ENCODE measurements at regions not wholly inside any gene's neighbourhood (a gene's known extent, or its start where the extent isn't known, plus 50 kb on each side); places are given as distances from the start of the nearest gene placed in this dataset.

DNA sequence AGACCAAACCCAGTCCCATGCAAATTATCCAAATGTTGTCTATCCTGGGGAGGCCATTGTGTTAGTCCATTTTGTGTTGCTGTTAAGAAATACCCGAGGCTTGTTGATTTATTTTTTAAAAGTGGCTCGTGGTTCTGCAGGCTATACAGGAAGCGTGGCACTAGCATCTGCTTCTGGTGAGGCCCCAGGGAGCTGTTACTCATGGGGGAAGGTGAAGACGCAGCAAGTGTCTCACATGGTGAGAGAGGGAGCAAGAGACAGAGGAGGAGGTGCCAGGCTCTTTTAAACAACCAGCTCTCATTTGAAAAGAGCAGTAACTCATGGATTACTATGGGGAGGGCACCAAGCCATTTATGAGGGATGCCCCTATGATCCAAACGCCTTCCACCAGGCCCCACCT, 80.3 kb upstream of the ARL4C start:
- DNase-seq (no peak), ATAC-seq (ENCODE audit: low read depth) (no peak)
- no peaks in the 10 kb centered on the region for H3K4me1 Mint-ChIP-seq
- peaks cover 11% of the 10 kb centered on the region for H3K27me3 Mint-ChIP-seq
- no peak overlapping the region for H3K4me3 Mint-ChIP-seq
- POLR2A ChIA-PET = no interaction called here
- no peaks in the 10 kb centered on the region for H3K36me3 Mint-ChIP-seq
- H3K9me3 Mint-ChIP-seq = no peaks in the 10 kb centered on the region
- H3K27ac Mint-ChIP-seq = no peak overlapping the region

DNA sequence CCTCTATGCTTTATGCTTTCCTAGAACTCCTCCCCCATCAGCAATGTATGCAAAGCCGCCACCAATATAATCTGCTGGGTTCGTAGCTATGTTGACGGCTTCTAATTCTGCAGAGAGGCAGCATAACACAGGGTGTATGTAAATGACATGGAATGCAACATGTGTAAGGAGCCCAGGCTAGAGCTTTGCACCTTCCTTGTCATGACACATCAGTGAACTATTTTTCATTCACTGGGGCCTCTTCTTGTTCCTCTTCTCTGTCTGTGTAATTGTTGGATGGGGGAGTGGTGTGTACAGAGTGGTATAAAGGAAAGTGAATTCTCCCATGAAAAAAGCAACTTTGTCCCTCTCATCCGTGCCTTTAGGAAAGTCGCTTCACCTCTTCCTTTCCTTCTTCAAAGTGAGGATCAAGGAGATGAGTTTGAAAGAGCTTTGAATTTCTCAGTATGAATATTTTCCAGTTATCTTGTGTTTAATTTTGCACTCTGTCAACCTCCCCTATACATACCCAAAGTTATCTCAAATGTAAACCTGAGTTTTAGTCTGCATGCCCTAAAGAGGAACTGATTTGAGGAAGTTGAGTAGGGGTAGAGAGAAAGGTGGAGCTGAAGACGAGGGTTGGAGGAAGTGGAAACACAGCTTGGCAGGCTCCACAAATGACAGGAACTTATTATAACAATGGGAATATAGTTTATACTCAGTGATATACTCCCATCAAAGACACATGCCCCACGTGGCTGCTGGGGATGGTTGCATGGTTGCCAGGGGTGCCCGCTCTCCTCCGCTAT, 74.9 kb upstream of the ARL4C start:
- H3K4me3 Mint-ChIP-seq = no peak overlapping the region
- peaks cover 21% of the 10 kb centered on the region for H3K27me3 Mint-ChIP-seq
- DNase-seq = no peak
- no peak overlapping the region for H3K27ac Mint-ChIP-seq
- H3K4me1 Mint-ChIP-seq = no peaks in the 10 kb centered on the region
- ATAC-seq (ENCODE audit: low read depth) = no peak
- POLR2A ChIA-PET = no interaction called here
- no peaks in the 10 kb centered on the region for H3K36me3 Mint-ChIP-seq
- H3K9me3 Mint-ChIP-seq = no peaks in the 10 kb centered on the region

DNA sequence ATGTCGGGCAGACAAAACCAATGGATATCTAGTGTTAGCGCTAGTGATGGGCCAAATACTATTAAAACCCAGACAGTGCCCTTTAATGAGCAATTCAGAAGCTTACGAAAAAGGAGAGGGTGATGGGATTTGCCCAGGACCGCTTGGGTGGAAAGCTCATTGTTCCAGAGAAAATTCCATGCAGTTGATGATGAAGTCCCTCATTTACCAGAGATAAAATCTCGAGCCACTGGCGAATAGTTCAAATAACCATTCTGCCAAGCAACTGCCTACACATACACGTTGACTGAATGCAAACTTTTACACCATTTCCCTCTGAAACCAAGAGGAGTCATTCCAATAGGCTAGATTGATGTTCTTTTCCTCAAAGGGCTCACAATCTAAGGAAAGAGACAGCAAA, 73.6 kb upstream of the ARL4C start:
- Mint-ChIP-seq H3K4me1 (no peaks in the 10 kb centered on the region), H3K9me3 (no peaks in the 10 kb centered on the region), H3K27me3 (peaks cover 17% of the 10 kb centered on the region), H3K4me3 (no peak overlapping the region), H3K27ac (no peak overlapping the region), H3K36me3 (no peaks in the 10 kb centered on the region)
- POLR2A ChIA-PET = no interaction called here
- ATAC-seq (ENCODE audit: low read depth) (no peak), DNase-seq (no peak)

DNA sequence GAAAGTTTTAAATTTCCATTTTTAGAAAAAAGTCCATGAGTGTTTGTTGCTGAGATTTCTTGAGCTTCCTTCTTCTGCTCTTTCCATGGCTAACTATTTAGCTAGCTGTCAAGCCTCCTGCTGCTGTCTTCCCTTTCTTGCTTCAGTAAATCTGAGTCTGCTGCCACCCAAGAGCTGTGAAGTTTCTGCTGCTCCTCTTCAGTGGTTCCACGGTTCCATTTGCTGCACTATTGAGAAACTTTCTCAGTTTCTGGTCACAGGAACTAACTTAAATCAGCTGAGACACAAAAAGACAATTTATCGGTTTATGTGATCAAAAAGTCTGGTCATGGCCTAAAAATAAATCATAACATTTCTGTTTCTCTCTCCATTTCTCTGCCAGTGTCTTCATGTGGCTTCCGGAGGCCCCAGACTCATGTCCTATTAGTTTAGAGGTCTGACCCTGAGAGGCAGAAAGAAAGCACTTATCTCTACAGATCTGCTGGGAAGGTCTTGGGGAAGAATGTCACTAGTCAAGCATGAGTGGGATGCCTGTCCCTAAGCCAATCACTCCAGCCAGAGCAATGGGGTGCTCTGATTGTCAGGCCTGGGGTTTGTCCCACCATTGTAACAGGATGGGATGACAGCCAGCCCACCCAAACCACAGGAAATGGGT, 73.0 kb upstream of the ARL4C start:
- Mint-ChIP-seq H3K27me3 (peaks cover 17% of the 10 kb centered on the region), H3K4me1 (no peaks in the 10 kb centered on the region), H3K36me3 (no peaks in the 10 kb centered on the region), H3K27ac (no peak overlapping the region), H3K9me3 (no peaks in the 10 kb centered on the region), H3K4me3 (no peak overlapping the region)
- ATAC-seq (ENCODE audit: low read depth) (no peak), DNase-seq (no peak)
- POLR2A ChIA-PET = no interaction called here

DNA sequence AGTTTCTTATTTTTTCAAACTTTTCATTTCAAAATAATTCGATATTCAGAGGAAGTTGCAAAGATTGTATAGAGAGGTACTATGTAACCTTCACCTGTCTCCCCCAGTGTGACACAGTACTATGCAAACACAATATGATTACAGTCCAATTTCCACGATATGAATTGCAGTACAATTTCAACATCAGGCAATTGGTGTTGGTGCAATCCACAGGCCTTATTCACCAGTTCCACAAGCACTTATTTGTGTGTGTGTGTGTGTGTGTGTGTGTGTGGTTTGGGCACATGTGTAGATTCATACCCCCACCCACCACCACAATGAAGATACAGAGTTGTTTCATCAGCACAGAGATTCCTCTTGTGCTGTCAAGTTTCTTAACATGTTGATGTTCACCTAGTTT, 69.7 kb upstream of the ARL4C start:
- Mint-ChIP-seq H3K4me1 (no peaks in the 10 kb centered on the region), H3K9me3 (no peaks in the 10 kb centered on the region), H3K36me3 (no peaks in the 10 kb centered on the region), H3K4me3 (no peak overlapping the region), H3K27ac (no peak overlapping the region), H3K27me3 (peaks cover 10% of the 10 kb centered on the region)
- DNase-seq (no peak), ATAC-seq (ENCODE audit: low read depth) (no peak)
- POLR2A ChIA-PET = no interaction called here

DNA sequence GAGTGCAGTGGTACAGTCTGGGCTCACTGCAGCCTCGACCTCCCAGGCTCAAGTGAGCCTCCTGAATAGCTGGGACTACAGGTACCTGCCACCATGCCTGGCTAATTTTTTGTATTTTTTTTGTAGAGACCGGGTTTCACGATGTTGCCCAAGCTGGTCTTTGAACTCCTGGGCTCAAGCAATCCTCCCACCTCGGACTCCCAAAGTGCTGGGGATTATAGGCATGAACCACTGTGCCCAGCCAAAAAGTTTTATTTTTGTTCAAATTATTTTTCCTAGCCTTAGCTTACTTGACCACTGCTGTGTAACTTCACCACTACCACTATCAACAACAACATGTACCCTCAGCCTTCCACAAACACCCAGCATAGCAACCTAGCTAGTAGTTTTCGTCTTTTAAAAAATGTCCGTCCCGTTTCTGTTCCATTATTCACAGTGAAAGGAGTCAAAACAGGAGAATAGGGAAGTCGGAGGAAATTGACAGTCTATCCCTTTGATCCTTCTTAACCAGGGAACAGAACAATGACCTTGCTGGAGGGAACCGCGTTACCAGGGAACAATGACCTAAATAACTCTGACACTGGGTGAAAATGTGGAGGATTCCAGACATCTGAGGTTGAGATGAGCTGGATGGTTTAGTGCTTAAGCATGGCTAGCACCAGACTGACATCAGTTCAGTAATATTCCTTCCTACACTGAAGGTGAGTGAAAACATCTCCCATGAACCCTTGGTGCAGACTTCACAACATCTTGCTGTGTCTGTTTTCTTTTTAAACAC, 69.2 kb upstream of the ARL4C start:
- H3K27me3 Mint-ChIP-seq = peaks cover 7% of the 10 kb centered on the region
- H3K9me3 Mint-ChIP-seq = peaks cover 2% of the 10 kb centered on the region
- H3K36me3 Mint-ChIP-seq = no peaks in the 10 kb centered on the region
- POLR2A ChIA-PET = no interaction called here
- no peak for ATAC-seq (ENCODE audit: low read depth)
- DNase-seq = no peak
- no peak overlapping the region for H3K27ac Mint-ChIP-seq
- H3K4me3 Mint-ChIP-seq = no peak overlapping the region
- no peaks in the 10 kb centered on the region for H3K4me1 Mint-ChIP-seq

DNA sequence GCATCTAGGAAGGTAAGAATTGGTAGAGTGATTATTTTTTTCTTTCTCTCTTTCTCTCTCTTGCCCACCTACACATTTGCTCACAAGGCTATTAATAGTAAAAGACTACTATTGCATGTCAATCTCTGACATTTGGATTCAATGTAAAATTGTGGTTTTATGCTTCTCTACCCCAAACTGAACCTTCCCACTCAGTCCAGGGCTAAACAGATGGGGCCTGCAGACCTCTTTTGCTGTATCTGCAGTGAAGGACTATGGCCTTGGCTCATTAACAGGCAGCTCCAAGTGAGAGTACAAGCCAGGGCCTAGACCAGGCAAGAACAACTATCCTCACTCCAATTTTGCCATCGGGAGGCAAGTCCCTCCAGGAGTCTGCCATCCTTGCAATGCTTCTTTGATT, 68.3 kb upstream of the ARL4C start:
- Mint-ChIP-seq H3K4me3 (no peak overlapping the region), H3K27me3 (peaks cover 6% of the 10 kb centered on the region), H3K27ac (no peak overlapping the region), H3K4me1 (no peaks in the 10 kb centered on the region), H3K9me3 (peaks cover 2% of the 10 kb centered on the region), H3K36me3 (no peaks in the 10 kb centered on the region)
- POLR2A ChIA-PET = no interaction called here
- DNase-seq (no peak), ATAC-seq (ENCODE audit: low read depth) (no peak)

DNA sequence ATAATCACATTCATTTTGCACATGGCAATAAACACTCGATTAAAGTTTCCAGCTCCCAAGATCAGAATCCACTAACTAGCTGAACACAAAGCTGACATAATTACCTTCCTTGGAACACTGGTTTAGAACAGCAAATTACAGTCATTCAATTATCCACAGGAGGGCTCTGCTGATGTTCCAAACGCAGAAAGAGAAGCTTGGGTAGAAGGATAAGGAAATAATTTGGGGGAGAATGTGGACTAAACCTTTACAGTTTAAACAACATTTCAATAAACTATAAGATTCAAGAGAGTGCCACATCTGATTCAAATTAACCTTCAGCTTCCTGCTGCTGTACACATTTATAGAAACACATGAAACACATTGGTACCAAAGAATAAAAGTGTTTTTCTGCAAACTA, 67.8 kb upstream of the ARL4C start:
- DNase-seq = no peak
- Mint-ChIP-seq H3K36me3 (no peaks in the 10 kb centered on the region), H3K27me3 (peaks cover 6% of the 10 kb centered on the region), H3K4me1 (no peaks in the 10 kb centered on the region), H3K27ac (no peak overlapping the region), H3K9me3 (peaks cover 2% of the 10 kb centered on the region), H3K4me3 (no peak overlapping the region)
- POLR2A ChIA-PET = no interaction called here
- ATAC-seq (ENCODE audit: low read depth) = no peak

DNA sequence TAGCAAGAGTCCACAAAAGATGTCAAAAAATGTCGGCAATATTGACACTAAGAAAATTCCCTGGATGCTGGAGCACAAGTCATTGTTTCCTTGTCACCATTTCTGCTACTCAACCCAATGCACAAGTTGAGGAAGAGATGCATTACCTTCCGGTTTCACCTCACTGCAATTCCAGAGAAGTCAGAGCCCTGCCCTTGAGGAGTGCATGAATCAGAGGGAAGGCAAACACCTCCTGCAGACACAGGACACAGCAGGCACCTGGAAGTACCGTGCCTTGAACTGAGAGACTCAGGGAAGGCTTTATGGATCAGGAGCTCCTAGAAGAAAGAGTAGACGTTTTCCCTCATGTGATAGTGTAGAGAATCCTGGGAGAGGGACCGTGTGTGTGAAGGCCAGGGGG, 62.7 kb upstream of the ARL4C start:
- H3K36me3 Mint-ChIP-seq = no peaks in the 10 kb centered on the region
- H3K9me3 Mint-ChIP-seq = peaks cover 2% of the 10 kb centered on the region
- DNase-seq = no peak
- H3K4me3 Mint-ChIP-seq = no peak overlapping the region
- peaks cover 12% of the 10 kb centered on the region for H3K4me1 Mint-ChIP-seq
- H3K27me3 Mint-ChIP-seq = peaks cover under 1% of the 10 kb centered on the region
- ATAC-seq (ENCODE audit: low read depth) = no peak
- POLR2A ChIA-PET = no interaction called here
- no peak overlapping the region for H3K27ac Mint-ChIP-seq

DNA sequence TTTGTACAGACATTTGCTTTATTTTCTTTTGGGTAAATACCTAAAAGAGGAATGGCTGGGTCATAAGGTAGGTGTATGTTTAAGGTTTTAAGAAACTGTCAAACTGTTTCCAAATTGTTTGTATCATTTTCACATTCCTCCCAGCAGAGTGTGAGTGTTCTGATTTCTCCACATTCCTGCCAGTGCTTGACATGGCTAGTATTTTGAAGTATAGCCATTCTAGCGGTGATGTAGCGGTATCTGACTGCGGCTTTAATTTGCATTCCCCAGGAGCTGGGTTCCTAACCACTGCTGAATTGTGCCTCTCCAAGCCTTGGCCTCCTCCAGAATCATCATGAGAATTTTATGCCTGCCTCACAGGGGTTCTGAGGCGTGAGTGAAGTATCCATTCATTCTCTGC, 61.8 kb upstream of the ARL4C start:
- H3K4me1 Mint-ChIP-seq = peaks cover 13% of the 10 kb centered on the region
- H3K27me3 Mint-ChIP-seq = peaks cover 2% of the 10 kb centered on the region
- ATAC-seq (ENCODE audit: low read depth) (no peak), DNase-seq (no peak)
- POLR2A ChIA-PET = no interaction called here
- no peak overlapping the region for H3K4me3 Mint-ChIP-seq
- H3K36me3 Mint-ChIP-seq = no peaks in the 10 kb centered on the region
- H3K9me3 Mint-ChIP-seq = peaks cover 2% of the 10 kb centered on the region
- H3K27ac Mint-ChIP-seq = no peak overlapping the region

DNA sequence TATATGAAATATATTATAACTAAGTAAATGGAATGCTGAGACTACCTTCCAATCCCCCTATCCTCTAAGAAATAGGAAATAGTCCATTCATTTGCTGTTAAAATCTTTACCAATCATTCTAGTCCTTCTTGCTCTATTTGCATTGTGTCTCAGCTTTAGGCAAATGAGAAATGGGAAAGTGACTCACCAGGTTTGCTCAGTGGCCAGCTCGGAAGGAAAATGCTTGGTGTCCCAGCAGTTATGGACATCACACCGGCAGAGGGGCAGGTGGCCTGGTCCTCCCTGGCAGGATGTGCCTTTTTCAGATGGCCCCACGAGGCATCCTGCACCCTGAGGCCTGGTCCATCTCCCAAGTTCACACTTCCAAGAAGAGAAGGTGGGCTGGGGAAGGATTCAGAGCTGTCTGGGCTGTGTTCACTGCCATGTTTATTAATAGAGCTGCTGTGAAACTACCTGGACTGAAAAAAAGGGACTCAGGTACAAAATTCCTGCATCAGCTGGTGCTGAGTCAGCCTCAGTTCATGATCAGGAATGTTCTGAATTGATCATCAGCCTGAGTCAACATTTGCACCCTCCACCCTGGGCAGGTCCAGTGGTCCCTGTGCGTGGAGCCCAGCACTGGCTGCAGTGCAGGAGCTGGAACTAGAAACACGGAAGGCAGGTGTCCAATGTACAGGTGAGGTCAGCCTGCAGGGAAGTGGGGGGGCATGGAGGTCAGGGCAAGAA, 60.1 kb upstream of the ARL4C start:
- no peak for ATAC-seq (ENCODE audit: low read depth)
- POLR2A ChIA-PET = no interaction called here
- no peaks in the 10 kb centered on the region for H3K36me3 Mint-ChIP-seq
- DNase-seq = no peak
- no peak overlapping the region for H3K4me3 Mint-ChIP-seq
- H3K4me1 Mint-ChIP-seq = peaks cover 13% of the 10 kb centered on the region
- peaks cover 2% of the 10 kb centered on the region for H3K9me3 Mint-ChIP-seq
- no peak overlapping the region for H3K27ac Mint-ChIP-seq
- H3K27me3 Mint-ChIP-seq = peaks cover 2% of the 10 kb centered on the region

DNA sequence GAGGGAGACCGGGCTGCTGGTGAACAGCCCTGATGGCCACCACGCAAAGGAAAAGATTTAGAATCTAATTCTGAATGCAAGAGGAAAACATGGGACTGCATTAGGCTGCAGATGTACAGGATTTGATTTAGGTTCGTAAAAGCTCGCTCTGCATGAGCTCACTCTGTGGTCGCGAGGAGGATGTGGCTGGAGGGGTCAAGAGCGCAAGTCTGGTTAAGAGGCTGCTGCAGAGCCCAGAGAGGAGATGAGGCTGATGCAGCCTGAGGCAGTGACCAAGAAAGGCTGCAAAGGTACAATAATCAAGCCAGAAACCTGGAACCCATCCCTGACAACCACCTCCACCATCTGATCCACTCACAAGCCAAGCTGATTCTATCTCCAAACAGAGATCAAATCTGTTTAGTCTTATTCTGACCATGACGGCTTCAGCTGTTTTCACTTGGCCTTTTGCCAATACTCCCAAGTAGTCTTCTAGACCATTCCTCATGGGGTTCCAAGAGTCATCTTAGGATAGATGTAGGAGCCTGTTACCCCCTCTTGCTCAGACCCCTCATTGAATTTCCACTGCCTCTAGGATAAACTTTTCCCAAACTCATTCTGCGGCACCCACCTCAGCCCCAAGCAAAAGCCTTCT, 58.9 kb upstream of the ARL4C start:
- Mint-ChIP-seq H3K9me3 (no peaks in the 10 kb centered on the region), H3K27me3 (peaks cover 2% of the 10 kb centered on the region), H3K36me3 (no peaks in the 10 kb centered on the region), H3K4me3 (no peak overlapping the region), H3K4me1 (peaks cover 13% of the 10 kb centered on the region), H3K27ac (no peak overlapping the region)
- POLR2A ChIA-PET = no interaction called here
- DNase-seq (peak; percentile 56), ATAC-seq (ENCODE audit: low read depth) (peak; percentile 91)

DNA sequence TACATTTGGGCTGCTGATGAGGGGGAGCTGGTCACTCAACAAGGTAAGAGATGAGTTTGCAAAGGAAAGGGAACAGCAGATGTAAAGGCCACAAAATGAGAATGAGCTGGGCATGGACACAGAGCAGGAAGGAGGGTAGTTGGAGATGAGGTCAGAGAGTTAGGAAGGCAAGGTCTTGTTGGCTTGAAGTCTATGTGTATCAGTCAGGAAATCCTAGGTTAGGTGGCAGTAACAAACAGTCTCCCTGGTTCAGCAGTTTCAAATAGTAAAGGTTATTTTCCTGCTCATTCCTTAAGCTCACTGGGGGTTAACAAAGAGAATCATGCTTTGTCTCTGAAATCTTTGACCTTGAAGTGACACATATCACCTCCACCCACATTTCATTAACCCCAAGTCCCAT, 58.3 kb upstream of the ARL4C start:
- Mint-ChIP-seq H3K36me3 (no peaks in the 10 kb centered on the region), H3K27me3 (peaks cover 3% of the 10 kb centered on the region), H3K4me1 (peaks cover 16% of the 10 kb centered on the region), H3K4me3 (no peak overlapping the region), H3K27ac (no peak overlapping the region), H3K9me3 (no peaks in the 10 kb centered on the region)
- no peak for DNase-seq
- no peak for ATAC-seq (ENCODE audit: low read depth)
- POLR2A ChIA-PET = no interaction called here
